ACC112 (cell line): ENCODE measurements at regions not wholly inside any gene's neighbourhood (a gene's known extent, or its start where the extent isn't known, plus 50 kb on each side); places are given as distances from the start of the nearest gene placed in this dataset.

Source experiments
- H2AFZ ChIP-seq: fragments of 200-600 bp; sonication (generic); one replicate; pipeline ENCODE4 v1.6.0; 2017; ENCODE audit warnings: antibody characterized with exemption, low read length; ENCODE audit not compliant: unreplicated experiment
- H3K27ac ChIP-seq: fragments of 200-600 bp; sonication (generic); 2 replicates; pipeline ENCODE4 v1.5.1; 2014; ENCODE audit warnings: low read depth, mild to moderate bottlenecking, antibody characterized with exemption, low read length, moderate library complexity
- H3K27me3 ChIP-seq: fragments of 200-600 bp; sonication (generic); 2 replicates; pipeline ENCODE4 v1.6.1; 2014; ENCODE audit warnings: mild to moderate bottlenecking, antibody characterized with exemption, low read length, moderate library complexity, mixed read lengths; ENCODE audit not compliant: insufficient read depth
- H3K36me3 ChIP-seq: fragments of 200-600 bp; sonication (generic); 2 replicates; pipeline ENCODE4 v1.6.1; 2016; ENCODE audit warnings: mild to moderate bottlenecking, antibody characterized with exemption, low read length, moderate library complexity, mixed read lengths; ENCODE audit not compliant: insufficient read depth
- H3K4me1 ChIP-seq: fragments of 200-600 bp; sonication (generic); one replicate; pipeline ENCODE4 v1.6.1; 2016; ENCODE audit warnings: low read length, mixed read lengths; ENCODE audit not compliant: insufficient read depth, unreplicated experiment, control insufficient read depth
- H3K4me3 ChIP-seq: fragments of 200-600 bp; sonication (generic); 2 replicates; pipeline ENCODE4 v1.5.1; 2014; ENCODE audit warnings: mild to moderate bottlenecking, low read depth, low read length
- H3K79me2 ChIP-seq: fragments of 200-600 bp; sonication (generic); one replicate; pipeline ENCODE4 v1.6.0; 2016; ENCODE audit warnings: low read length; ENCODE audit not compliant: control insufficient read depth, unreplicated experiment, insufficient read depth

- Histone ChIP-seq H3K4me3 (no peak overlapping the region), H3K27me3 (no peaks in the 10 kb centered on the region), H3K4me1 (peaks cover 31% of the 10 kb centered on the region), H3K36me3 (no peaks in the 10 kb centered on the region), H3K27ac (no peak overlapping the region), H3K79me2 (no peaks in the 10 kb centered on the region), H2AFZ (no peak overlapping the region)
Measured at GRCh38 chr10:78968300-78968942, 100.3 kb upstream of the ZMIZ1 start.

GRCh38 chr10:78968943-78969342 is 99.8 kb upstream of the ZMIZ1 start:
- H2AFZ ChIP-seq, result no peak overlapping the region
- no peaks in the 10 kb centered on the region for H3K79me2 ChIP-seq
- H3K36me3 ChIP-seq, result no peaks in the 10 kb centered on the region
- peaks cover 31% of the 10 kb centered on the region for H3K4me1 ChIP-seq
- no peaks in the 10 kb centered on the region for H3K27me3 ChIP-seq
- no peak overlapping the region for H3K4me3 ChIP-seq
- no peak overlapping the region for H3K27ac ChIP-seq

- Histone ChIP-seq H3K36me3 (no peaks in the 10 kb centered on the region), H3K79me2 (no peaks in the 10 kb centered on the region), H2AFZ (no peak overlapping the region)
Measured at GRCh38 chr10:78969719-78970118, 99.0 kb upstream of the ZMIZ1 start.

GRCh38 chr10:78970261-78970660 is 98.5 kb upstream of the ZMIZ1 start:
- H3K4me3 ChIP-seq, result no peak overlapping the region
- H3K27me3 ChIP-seq, result no peaks in the 10 kb centered on the region
- no peak overlapping the region for H3K27ac ChIP-seq
- H3K36me3 ChIP-seq, result no peaks in the 10 kb centered on the region
- no peak overlapping the region for H2AFZ ChIP-seq
- peaks cover 30% of the 10 kb centered on the region for H3K4me1 ChIP-seq
- H3K79me2 ChIP-seq, result no peaks in the 10 kb centered on the region

More at GRCh38 chr10:78969719-78970118, 99.0 kb upstream of the ZMIZ1 start:
- Histone ChIP-seq H3K27me3 (no peaks in the 10 kb centered on the region), H3K4me1 (peaks cover 30% of the 10 kb centered on the region), H3K27ac (no peak overlapping the region), H3K4me3 (no peak overlapping the region)

GRCh38 chr10:78971094-78971682 is 97.6 kb upstream of the ZMIZ1 start:
- Histone ChIP-seq H2AFZ (no peak overlapping the region), H3K4me1 (peaks cover 36% of the 10 kb centered on the region), H3K27ac (peak overlapping the region; percentile 93), H3K27me3 (no peaks in the 10 kb centered on the region), H3K79me2 (peaks cover 7% of the 10 kb centered on the region), H3K36me3 (no peaks in the 10 kb centered on the region), H3K4me3 (no peak overlapping the region)

DNA sequence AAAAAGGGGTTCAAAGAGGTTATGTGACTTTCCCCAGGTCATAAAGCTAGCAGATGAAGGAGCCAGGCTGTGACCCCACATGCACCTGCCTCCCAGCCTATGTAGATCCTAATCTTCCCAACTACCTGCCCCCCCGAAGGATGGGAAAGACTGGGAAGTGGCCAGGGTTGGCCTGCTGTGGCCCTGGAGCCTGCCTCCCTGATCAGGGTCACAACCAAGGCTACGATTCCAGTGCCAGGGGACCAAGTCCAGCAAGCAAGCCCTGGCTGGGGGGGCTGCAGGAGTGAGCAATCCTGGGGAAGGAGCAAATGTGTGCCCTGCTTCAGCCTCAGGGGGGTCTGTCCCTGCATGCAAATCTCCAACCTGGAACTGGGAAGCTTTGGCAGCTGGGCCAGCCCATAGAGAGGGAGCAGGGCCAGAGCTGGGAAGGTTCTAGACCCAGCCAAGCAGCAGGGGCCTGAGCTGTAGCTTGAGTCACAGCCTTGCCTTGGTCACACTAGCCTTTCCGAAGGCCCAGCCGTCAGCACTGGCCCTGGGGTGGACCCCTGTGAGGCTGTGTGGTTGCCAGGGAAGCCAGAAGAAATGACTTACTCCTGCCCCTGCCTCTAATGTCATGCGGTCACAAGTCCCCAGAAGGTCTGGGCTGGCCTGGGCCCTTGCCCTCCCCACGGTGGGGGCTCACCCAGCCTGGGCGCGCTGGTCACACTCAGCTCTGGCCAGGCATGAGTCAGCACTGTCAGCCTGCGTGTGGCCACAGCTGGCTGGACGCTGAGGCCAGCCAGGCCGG is 96.4 kb upstream of the ZMIZ1 start:
- Histone ChIP-seq H3K27me3 (no peaks in the 10 kb centered on the region), H3K4me1 (peaks cover 46% of the 10 kb centered on the region), H3K4me3 (peak overlapping the region; percentile 74), H3K79me2 (peaks cover 17% of the 10 kb centered on the region), H3K36me3 (no peaks in the 10 kb centered on the region), H3K27ac (peak overlapping the region; percentile 93), H2AFZ (no peak overlapping the region)

DNA sequence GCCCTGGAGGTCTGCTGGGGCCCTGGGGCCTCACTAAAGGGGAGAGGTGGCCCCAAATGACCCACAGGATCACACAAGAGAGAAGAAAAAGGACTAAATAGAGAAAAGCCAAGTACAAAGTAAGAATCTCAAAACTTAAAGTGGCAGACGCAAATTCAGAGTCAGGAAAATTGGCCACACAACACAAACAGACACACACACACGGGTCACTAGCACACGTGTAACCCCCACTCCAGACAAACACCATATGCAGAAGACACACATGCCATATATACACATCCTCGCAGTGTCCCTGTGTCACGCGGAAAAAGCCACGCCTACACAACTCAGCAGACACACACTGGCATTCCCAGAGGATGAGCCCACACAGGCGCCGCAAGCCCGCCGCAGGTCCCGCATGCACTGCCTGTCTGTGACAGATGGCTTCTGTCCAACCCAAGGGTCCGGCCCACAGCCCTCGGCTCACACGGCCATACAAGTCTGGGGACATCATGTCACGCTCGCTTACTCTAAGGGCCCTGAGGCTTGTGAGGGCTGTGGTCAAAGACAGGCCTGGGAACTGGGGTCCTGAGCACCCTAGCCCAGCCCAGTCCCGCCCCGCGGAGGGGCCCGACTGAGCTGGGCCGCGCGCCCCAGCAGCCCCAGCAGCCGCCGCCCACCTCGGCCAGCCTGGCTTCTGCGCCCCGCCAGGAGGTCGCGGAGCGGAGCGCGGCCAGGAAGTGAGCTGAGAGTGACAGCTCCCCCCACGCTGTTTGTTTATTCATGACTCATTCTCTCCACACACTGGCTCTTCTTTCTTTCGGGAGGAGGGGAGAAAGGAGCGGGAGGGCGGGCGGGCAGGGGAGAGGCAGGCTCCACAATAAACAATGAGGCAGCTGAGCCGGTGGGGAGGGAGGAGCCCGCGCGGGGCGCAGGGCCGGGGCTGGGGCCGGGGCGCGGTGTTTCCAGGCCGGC is 95.5 kb upstream of the ZMIZ1 start:
- Histone ChIP-seq H3K27ac (peak overlapping the region; percentile 93), H2AFZ (no peak overlapping the region), H3K4me1 (peaks cover 54% of the 10 kb centered on the region), H3K4me3 (peak overlapping the region; percentile 74), H3K79me2 (peaks cover 17% of the 10 kb centered on the region), H3K36me3 (no peaks in the 10 kb centered on the region), H3K27me3 (no peaks in the 10 kb centered on the region)

- Histone ChIP-seq H3K27me3 (no peaks in the 10 kb centered on the region), H3K36me3 (no peaks in the 10 kb centered on the region), H3K4me1 (peaks cover 59% of the 10 kb centered on the region), H3K4me3 (peak overlapping the region; percentile 64), H3K79me2 (peaks cover 17% of the 10 kb centered on the region), H2AFZ (no peak overlapping the region), H3K27ac (peak overlapping the region; percentile 93)
Measured at GRCh38 chr10:78973901-78974616, 94.7 kb upstream of the ZMIZ1 start.

- Histone ChIP-seq H3K4me3 (peak overlapping the region; percentile 64), H3K27me3 (no peaks in the 10 kb centered on the region), H3K4me1 (peaks cover 59% of the 10 kb centered on the region), H3K36me3 (no peaks in the 10 kb centered on the region), H3K27ac (peak overlapping the region; percentile 93), H3K79me2 (peaks cover 17% of the 10 kb centered on the region), H2AFZ (no peak overlapping the region)
Measured at GRCh38 chr10:78974617-78975317, 94.0 kb upstream of the ZMIZ1 start.
